Heart left ventricle (tissue), 13 donors: ENCODE measurements at regions not wholly inside any gene's neighbourhood (a gene's known extent, or its start where the extent isn't known, plus 50 kb on each side); places are given as distances from the start of the nearest gene placed in this dataset.

Source experiments
- CTCF ChIP-seq, 12 donors: fragments of 200-600 bp; sonication (generic) in 4 of 12; IDR thresholded peaks; one replicate each; pipeline versions ENCODE4 v1.5.0 to v1.8.0; 2018 to 2022; ENCODE audit warnings: antibody characterized with exemption in 12 of 12, mild to moderate bottlenecking in 5 of 12
- POLR2A ChIP-seq, 2 donors: fragments of 450-650 bp; IDR thresholded peaks; one replicate each; pipeline ENCODE4 v1.6.1; 2017; ENCODE audit warnings: antibody characterized with exemption in 2 of 2, mild to moderate bottlenecking in 2 of 2, moderate library complexity in 2 of 2
- donor health status: ischemic (EF 13 %, LVEDD 7.1; RV severe dilation, severe dysfunction).
- donor health status: DM: no; HTN: yes; CAD: no.
- donor health status: DM: no; HTN: no; CAD: no.
- donor health status: ischemic (EF 25% LVEDD 6.9; RV normal size, moderate dysfunction).
- donor health status: ischemic (EF 25% LVEDD 5.7; RV mildly dilated, moderate dysfunction).
- donor health status: ischemic (EF 35%, LVEDD 5.7; RV mildly dilated, moderate dysfunction).
- donor health status: nonischemic (EF 11% LVEDD 7.7; RV severe dilation, severe dysfunction).
- donor health status: DM: yes; HTN: yes; CAD: no.
- donor health status: PGD.
- donor health status: ischemic (EF 29% LVEDD 5.4; RV normal size, mild dysfunction).
- donor health status: nonischemic (EF 23%, LVEDD 6.1; RV moderate dilation, normal function).

- TF ChIP-seq CTCF (IDR thresholded peaks at IDR 0.05) (no peak), POLR2A (IDR thresholded peaks at IDR 0.05) (no peak)
Measured at GRCh38 chr13:26468265-26468801, 89.2 kb upstream of the WASF3 start.
